ENCODE measurements at regions not wholly inside any gene's neighbourhood (a gene's known extent, or its start where the extent isn't known, plus 50 kb on each side); places are given as distances from the start of the nearest gene placed in this dataset.
"Not testable (repeated sequence)": the region's sequence is repeated elsewhere in the genome, so short reads cannot be mapped to it uniquely, and the experiment has no call there.

GRCh38 chr21:13545525-13545924 lies 64.1 kb upstream of the POTED start:
- H3K79me2 ChIP-seq (ENCODE audit: insufficient read depth, low read length); H3K9ac ChIP-seq (ENCODE audit: low read depth, low read length); H3K27me3 ChIP-seq (ENCODE audit: insufficient read depth, low read length, poor library complexity); H3K36me3 ChIP-seq (ENCODE audit: insufficient read depth, low read length); H2AFZ ChIP-seq (ENCODE audit: low read depth, low read length); H3K4me2 ChIP-seq (ENCODE audit: insufficient read depth, low read length); H3K4me3 ChIP-seq (ENCODE audit: low read depth in 1 of 2, low read length in 2 of 2); DNase-seq; H4K20me1 ChIP-seq (ENCODE audit: insufficient read depth, low read length); H3K9me3 ChIP-seq (ENCODE audit: insufficient read depth, low read length, severe bottlenecking): not testable (repeated sequence)
- ATAC-seq (ENCODE audit: insufficient read depth, low read depth) = peak; percentile 98
- H3K27ac ChIP-seq (ENCODE audit: low read length) = peak overlapping the region; percentile 69
- H3K4me1 ChIP-seq (ENCODE audit: insufficient read depth, low read length) = peaks cover 25% of the 10 kb centered on the region
